ENCODE measurements at regions not wholly inside any gene's neighbourhood (a gene's known extent, or its start where the extent isn't known, plus 50 kb on each side); places are given as distances from the start of the nearest gene placed in this dataset.
"Not testable (repeated sequence)": the region's sequence is repeated elsewhere in the genome, so short reads cannot be mapped to it uniquely, and the experiment has no call there.

- intact Hi-C loops (cut with DNase I, micrococcal nuclease): loop anchor here in 1 of 2 experiments (2.0 kb wide), 1 partner anchor 20 kb away; no protein-coding TSS in a partner anchor
- DNase-seq: no peak
- Mint-ChIP-seq H3K27me3 (no peaks in the 10 kb centered on the region), H3K36me3 (ENCODE audit: low read depth) (no peaks in the 10 kb centered on the region), H3K4me3 (no peak overlapping the region), H3K4me1 (no peaks in the 10 kb centered on the region), H3K27ac (no peak overlapping the region), H3K9me3 (ENCODE audit: low read depth) (no peaks in the 10 kb centered on the region)
- POLR2A ChIA-PET: no interaction called here
- no peak for ATAC-seq
- CTCF ChIA-PET: no interaction called here
Observed at GRCh38 chr16:22642416-22643088, 131.9 kb downstream of the NPIPB5 start.

- H3K4me3 Mint-ChIP-seq; H3K27me3 Mint-ChIP-seq; H3K9me3 Mint-ChIP-seq (ENCODE audit: low read depth); ATAC-seq; H3K4me1 Mint-ChIP-seq; CTCF ChIA-PET; H3K27ac Mint-ChIP-seq; DNase-seq; H3K36me3 Mint-ChIP-seq (ENCODE audit: low read depth); POLR2A ChIA-PET: not testable (repeated sequence)
- intact Hi-C loops (cut with DNase I, micrococcal nuclease): loop anchor here in 1 of 2 experiments (2.0 kb wide), 1 partner anchor 20 kb away; no protein-coding TSS in a partner anchor
Observed at GRCh38 chr16:22643203-22643602, 132.5 kb downstream of the NPIPB5 start.

GRCh38 chr16:22643886-22644285 is 133.2 kb downstream of the NPIPB5 start:
- intact Hi-C loops (cut with DNase I, micrococcal nuclease): loop anchor here in 1 of 2 experiments (2.0 kb wide), 1 partner anchor 21 kb away; no protein-coding TSS in a partner anchor
- Mint-ChIP-seq H3K4me1 (no peaks in the 10 kb centered on the region), H3K36me3 (ENCODE audit: low read depth) (no peaks in the 10 kb centered on the region), H3K9me3 (ENCODE audit: low read depth) (no peaks in the 10 kb centered on the region), H3K27me3 (no peaks in the 10 kb centered on the region), H3K27ac (no peak overlapping the region), H3K4me3 (no peak overlapping the region)
- DNase-seq (no peak), ATAC-seq (no peak)
- CTCF ChIA-PET: no interaction called here
- POLR2A ChIA-PET: no interaction called here

GRCh38 chr16:22645868-22646267 is 135.2 kb downstream of the NPIPB5 start:
- no peak overlapping the region for H3K27ac Mint-ChIP-seq
- H3K36me3 Mint-ChIP-seq (ENCODE audit: low read depth): no peaks in the 10 kb centered on the region
- intact Hi-C loops (cut with DNase I, micrococcal nuclease): no loop called here
- H3K4me1 Mint-ChIP-seq: no peaks in the 10 kb centered on the region
- no peak for DNase-seq
- ATAC-seq: no peak
- CTCF ChIA-PET: no interaction called here
- H3K4me3 Mint-ChIP-seq: no peak overlapping the region
- no peaks in the 10 kb centered on the region for H3K9me3 Mint-ChIP-seq (ENCODE audit: low read depth)
- H3K27me3 Mint-ChIP-seq: no peaks in the 10 kb centered on the region
- POLR2A ChIA-PET: no interaction called here

GRCh38 chr16:22646948-22647556 is 136.4 kb downstream of the NPIPB5 start:
- intact Hi-C loops (cut with DNase I, micrococcal nuclease): no loop called here
- Mint-ChIP-seq H3K4me1 (no peaks in the 10 kb centered on the region), H3K36me3 (ENCODE audit: low read depth) (no peaks in the 10 kb centered on the region), H3K4me3 (no peak overlapping the region), H3K9me3 (ENCODE audit: low read depth) (no peaks in the 10 kb centered on the region), H3K27me3 (peaks cover 5% of the 10 kb centered on the region), H3K27ac (no peak overlapping the region)
- POLR2A ChIA-PET: no interaction called here
- CTCF ChIA-PET: no interaction called here
- no peak for ATAC-seq
- no peak for DNase-seq

- ChIA-PET POLR2A (no interaction called here), CTCF (interaction anchor here (1.0 kb wide), 1 partner anchor 23 kb away, joined by 3 read pairs; no protein-coding TSS in a partner anchor)
- Mint-ChIP-seq H3K27me3 (peaks cover 7% of the 10 kb centered on the region), H3K36me3 (ENCODE audit: low read depth) (no peaks in the 10 kb centered on the region), H3K27ac (no peak overlapping the region), H3K4me1 (no peaks in the 10 kb centered on the region), H3K4me3 (no peak overlapping the region), H3K9me3 (ENCODE audit: low read depth) (no peaks in the 10 kb centered on the region)
- intact Hi-C loops (cut with DNase I, micrococcal nuclease): no loop called here
- ATAC-seq (no peak), DNase-seq (no peak)
Observed at GRCh38 chr16:22648141-22648540, 137.4 kb downstream of the NPIPB5 start.

GRCh38 chr16:22648941-22649340 is 138.2 kb downstream of the NPIPB5 start:
- no peaks in the 10 kb centered on the region for H3K9me3 Mint-ChIP-seq (ENCODE audit: low read depth)
- no peak for ATAC-seq
- no peak overlapping the region for H3K4me3 Mint-ChIP-seq
- ChIA-PET CTCF (interaction anchor here (0.8 to 1.0 kb wide), 2 partner anchors 45 to 1034 kb away, joined by 3 to 4 read pairs; no protein-coding TSS in a partner anchor), POLR2A (no interaction called here)
- intact Hi-C loops (cut with DNase I, micrococcal nuclease): no loop called here
- H3K27me3 Mint-ChIP-seq: peaks cover 13% of the 10 kb centered on the region
- no peak overlapping the region for H3K27ac Mint-ChIP-seq
- no peaks in the 10 kb centered on the region for H3K4me1 Mint-ChIP-seq
- no peaks in the 10 kb centered on the region for H3K36me3 Mint-ChIP-seq (ENCODE audit: low read depth)
- no peak for DNase-seq

- intact Hi-C loops (cut with DNase I, micrococcal nuclease); POLR2A ChIA-PET; H3K27ac Mint-ChIP-seq; DNase-seq; H3K36me3 Mint-ChIP-seq (ENCODE audit: low read depth); CTCF ChIA-PET; ATAC-seq; H3K9me3 Mint-ChIP-seq (ENCODE audit: low read depth); H3K4me3 Mint-ChIP-seq; H3K4me1 Mint-ChIP-seq: not testable (repeated sequence)
- H3K27me3 Mint-ChIP-seq: peaks cover 15% of the 10 kb centered on the region
Observed at GRCh38 chr16:22651111-22651817, 140.6 kb downstream of the NPIPB5 start.

- H3K27me3 Mint-ChIP-seq: peaks cover 15% of the 10 kb centered on the region
- H3K9me3 Mint-ChIP-seq (ENCODE audit: low read depth): no peaks in the 10 kb centered on the region
- ChIA-PET POLR2A (no interaction called here), CTCF (interaction anchor here (0.6 kb wide), 1 partner anchor 582 kb away, joined by 3 read pairs; no protein-coding TSS in a partner anchor)
- H3K4me3 Mint-ChIP-seq: no peak overlapping the region
- ATAC-seq (no peak), DNase-seq (no peak)
- H3K36me3 Mint-ChIP-seq (ENCODE audit: low read depth): no peaks in the 10 kb centered on the region
- intact Hi-C loops (cut with DNase I, micrococcal nuclease): no loop called here
- H3K27ac Mint-ChIP-seq: no peak overlapping the region
- no peaks in the 10 kb centered on the region for H3K4me1 Mint-ChIP-seq
Observed at GRCh38 chr16:22652463-22652845, 141.8 kb downstream of the NPIPB5 start.

GRCh38 chr16:22653876-22654275 is 143.2 kb downstream of the NPIPB5 start:
- intact Hi-C loops (cut with DNase I, micrococcal nuclease): no loop called here
- H3K4me1 Mint-ChIP-seq: no peaks in the 10 kb centered on the region

GRCh38 chr16:22656573-22656972 is 145.9 kb downstream of the NPIPB5 start:
- DNase-seq; ATAC-seq; H3K4me3 Mint-ChIP-seq; H3K36me3 Mint-ChIP-seq (ENCODE audit: low read depth); H3K4me1 Mint-ChIP-seq; intact Hi-C loops (cut with DNase I, micrococcal nuclease); H3K9me3 Mint-ChIP-seq (ENCODE audit: low read depth); H3K27ac Mint-ChIP-seq; CTCF ChIA-PET; POLR2A ChIA-PET: not testable (repeated sequence)
- H3K27me3 Mint-ChIP-seq: peaks cover 15% of the 10 kb centered on the region

More at GRCh38 chr16:22653876-22654275, 143.2 kb downstream of the NPIPB5 start:
- Mint-ChIP-seq H3K9me3 (ENCODE audit: low read depth) (no peaks in the 10 kb centered on the region), H3K4me3 (no peak overlapping the region), H3K27ac (no peak overlapping the region), H3K36me3 (ENCODE audit: low read depth) (no peaks in the 10 kb centered on the region), H3K27me3 (peaks cover 15% of the 10 kb centered on the region)
- no peak for DNase-seq
- ATAC-seq: no peak
- CTCF ChIA-PET: interaction anchor here (0.7 to 1.0 kb wide), 2 partner anchors 13 to 17 kb away, joined by 3 read pairs; no protein-coding TSS in a partner anchor
- POLR2A ChIA-PET: no interaction called here

GRCh38 chr16:22659933-22660332 is 149.2 kb downstream of the NPIPB5 start:
- Mint-ChIP-seq H3K36me3 (ENCODE audit: low read depth) (no peaks in the 10 kb centered on the region), H3K27me3 (peaks cover 4% of the 10 kb centered on the region), H3K4me3 (no peak overlapping the region), H3K9me3 (ENCODE audit: low read depth) (no peaks in the 10 kb centered on the region), H3K4me1 (no peaks in the 10 kb centered on the region), H3K27ac (no peak overlapping the region)
- intact Hi-C loops (cut with DNase I, micrococcal nuclease): no loop called here
- DNase-seq (no peak), ATAC-seq (no peak)
- ChIA-PET POLR2A (no interaction called here), CTCF (no interaction called here)
